Trophoblast cell (in vitro differentiated cells and primary cell): ENCODE measurements at regions not wholly inside any gene's neighbourhood (a gene's known extent, or its start where the extent isn't known, plus 50 kb on each side); places are given as distances from the start of the nearest gene placed in this dataset.

Experiments
- DNase-seq, 2 donors: peaks; one replicate each; pipeline ENCODE4 v3.0.0-alpha.2; 2016
- H2AFZ ChIP-seq: 2 replicates; pipeline ENCODE4 v1.6.1; 2013; ENCODE audit warnings: low read length, moderate library complexity, mild to moderate bottlenecking; ENCODE audit not compliant: insufficient read depth, poor library complexity
- H2AK5ac ChIP-seq: 2 replicates; pipeline ENCODE4 v1.6.1; 2013; ENCODE audit warnings: mild to moderate bottlenecking, low read length
- H2BK120ac ChIP-seq: 2 replicates; pipeline ENCODE4 v1.6.1; 2013; ENCODE audit warnings: low read length, mild to moderate bottlenecking, moderate library complexity; ENCODE audit not compliant: insufficient read depth, poor library complexity
- H2BK12ac ChIP-seq: 2 replicates; pipeline ENCODE4 v1.6.1; 2013; ENCODE audit warnings: mild to moderate bottlenecking, low read length, moderate library complexity
- H2BK5ac ChIP-seq: 2 replicates; pipeline ENCODE4 v1.6.1; 2013; ENCODE audit warnings: low read length, low read depth, moderate library complexity, mild to moderate bottlenecking; ENCODE audit not compliant: poor library complexity
- H3K14ac ChIP-seq: 2 replicates; pipeline ENCODE4 v1.6.1; 2013; ENCODE audit warnings: mild to moderate bottlenecking, low read length
- H3K18ac ChIP-seq: 2 replicates; pipeline ENCODE4 v1.6.1; 2013; ENCODE audit warnings: mild to moderate bottlenecking, low read length
- H3K23ac ChIP-seq: 2 replicates; pipeline ENCODE4 v1.6.1; 2013; ENCODE audit warnings: low read length
- H3K27ac ChIP-seq: 2 replicates; pipeline ENCODE4 v1.5.1; 2013; ENCODE audit warnings: low read depth, mild to moderate bottlenecking, inconsistent platforms, low read length, moderate library complexity
- H3K27me3 ChIP-seq: 2 replicates; pipeline ENCODE4 v1.6.1; 2013; ENCODE audit warnings: inconsistent platforms, mild to moderate bottlenecking, low read length, moderate library complexity; ENCODE audit not compliant: insufficient read depth
- H3K36me3 ChIP-seq, 2 experiments: 1 replicate in 1 of 2; 2 replicates in 1 of 2; pipeline ENCODE4 v1.6.1; 2013; ENCODE audit warnings: low read length in 2 of 2, mild to moderate bottlenecking in 2 of 2, moderate library complexity in 1 of 2; ENCODE audit not compliant: insufficient read depth in 2 of 2, control insufficient read depth in 1 of 2
- H3K4ac ChIP-seq: 2 replicates; pipeline ENCODE4 v1.6.1; 2013; ENCODE audit warnings: low read depth, mild to moderate bottlenecking, low read length, moderate library complexity
- H3K4me1 ChIP-seq, 2 experiments: 1 replicate in 1 of 2; 2 replicates in 1 of 2; pipeline ENCODE4 v1.6.1; 2013; ENCODE audit warnings: low read length in 2 of 2, mild to moderate bottlenecking in 2 of 2, moderate library complexity in 1 of 2; ENCODE audit not compliant: insufficient read depth in 2 of 2, control insufficient read depth in 1 of 2
- H3K4me2 ChIP-seq: 2 replicates; pipeline ENCODE4 v1.6.1; 2013; ENCODE audit warnings: inconsistent platforms, mild to moderate bottlenecking, low read length, moderate library complexity
- H3K4me3 ChIP-seq: 2 replicates; pipeline ENCODE4 v1.5.1; 2013; ENCODE audit warnings: mild to moderate bottlenecking, low read depth, low read length, inconsistent platforms
- H3K79me1 ChIP-seq: one replicate; pipeline ENCODE4 v1.6.1; 2013; ENCODE audit warnings: low read length
- H3K79me2 ChIP-seq: 2 replicates; pipeline ENCODE4 v1.6.1; 2013; ENCODE audit warnings: low read length, mild to moderate bottlenecking; ENCODE audit not compliant: control insufficient read depth, insufficient read depth, poor library complexity
- H3K9ac ChIP-seq: 2 replicates; pipeline ENCODE4 v1.6.1; 2013; ENCODE audit warnings: mild to moderate bottlenecking, low read length
- H3K9me3 ChIP-seq: 2 replicates; pipeline ENCODE4 v1.6.1; 2013; ENCODE audit warnings: low read depth, mild to moderate bottlenecking, control low read depth, inconsistent platforms, low read length; ENCODE audit not compliant: insufficient read depth
- H4K12ac ChIP-seq: 2 replicates; pipeline ENCODE4 v1.6.1; 2013; ENCODE audit warnings: low read depth, mild to moderate bottlenecking, low read length, moderate library complexity
- H4K8ac ChIP-seq: 2 replicates; pipeline ENCODE4 v1.6.1; 2013; ENCODE audit warnings: low read depth, mild to moderate bottlenecking, low read length, moderate library complexity
- H4K91ac ChIP-seq: one replicate; pipeline ENCODE4 v1.6.1; 2013; ENCODE audit warnings: low read depth, mild to moderate bottlenecking, low read length, moderate library complexity
- WGBS: extraction: QIAGEN DNeasy Blood & Tissue Kit; methylation state at CpG from one replicate; pipeline ENCODE4 v1.1.7; 2013; ENCODE audit warnings: missing lambda C conversion rate; ENCODE audit not compliant: insufficient read length, insufficient coverage; ENCODE audit errors: extremely low coverage; 5-methylcytosine and 5-hydroxymethylcytosine counted together

DNA sequence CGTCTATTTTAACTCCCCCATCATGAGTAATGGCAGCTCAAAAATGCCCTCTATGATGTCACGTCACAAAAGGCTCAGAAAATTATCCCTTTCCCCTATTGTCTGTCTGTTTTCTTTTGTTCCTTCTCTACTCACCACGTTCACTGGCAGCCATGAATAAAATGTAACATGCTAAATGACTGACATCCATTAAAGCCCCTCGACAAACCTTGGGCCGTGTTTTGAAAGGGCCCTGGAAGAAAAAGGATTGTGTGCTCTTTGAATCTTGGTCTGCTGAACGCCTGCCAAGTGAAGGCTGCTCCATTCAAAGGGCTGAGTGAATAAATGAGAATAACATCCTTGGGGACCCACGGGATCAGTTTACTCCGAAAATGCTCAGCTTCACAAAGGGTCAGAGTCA, 118.7 kb downstream of the RPS12 start:
- Histone ChIP-seq H4K12ac (no peak overlapping the region), H4K8ac (no peak overlapping the region), H2BK5ac (no peak overlapping the region), H3K4me3 (no peak overlapping the region), H3K4me1 (no peaks in the 10 kb centered on the region), H3K79me1 (no peaks in the 10 kb centered on the region), H3K9me3 (no peaks in the 10 kb centered on the region), H3K36me3 (no peaks in the 10 kb centered on the region), H3K4ac (no peak overlapping the region), H3K18ac (no peak overlapping the region), H3K14ac (no peak overlapping the region), H2BK12ac (no peak overlapping the region), H3K23ac (no peak overlapping the region), H3K4me2 (no peak overlapping the region), H3K79me2 (no peaks in the 10 kb centered on the region), H2AK5ac (no peak overlapping the region), H2AFZ (no peak overlapping the region), H2BK120ac (no peak overlapping the region), H3K9ac (no peak overlapping the region), H4K91ac (no peak overlapping the region), H3K27ac (no peak overlapping the region), H3K27me3 (no peaks in the 10 kb centered on the region)
- WGBS = no CpG with 5 or more reads among the region's 8 CpGs
- no peak for DNase-seq

DNA sequence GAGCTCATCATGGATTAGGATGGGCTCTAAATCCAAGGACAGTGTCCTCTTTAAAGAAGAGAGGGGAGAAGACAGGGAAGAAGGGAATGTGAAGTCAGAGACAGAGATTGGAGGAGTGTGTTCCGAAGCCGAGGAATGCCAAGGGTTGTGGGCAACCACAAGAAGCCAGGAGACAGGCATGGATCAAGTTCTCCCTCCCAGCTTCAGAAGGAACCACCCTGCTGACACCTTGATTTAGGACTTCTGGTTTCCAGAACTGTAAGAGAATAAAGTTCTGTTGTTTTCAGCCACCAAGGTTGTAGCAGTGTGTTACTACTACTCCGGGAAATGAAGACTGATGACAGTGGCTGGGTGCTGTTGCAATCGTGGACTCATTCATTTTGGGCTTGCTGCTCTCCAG, 120.1 kb downstream of the RPS12 start:
- Histone ChIP-seq H3K79me2 (no peaks in the 10 kb centered on the region), H3K23ac (no peak overlapping the region), H3K9ac (no peak overlapping the region), H3K14ac (no peak overlapping the region), H3K36me3 (no peaks in the 10 kb centered on the region), H2AFZ (no peak overlapping the region), H3K18ac (no peak overlapping the region), H2AK5ac (no peak overlapping the region), H3K4ac (no peak overlapping the region), H4K91ac (no peak overlapping the region), H3K79me1 (no peaks in the 10 kb centered on the region), H3K4me2 (no peak overlapping the region), H4K8ac (no peak overlapping the region), H3K27ac (no peak overlapping the region), H4K12ac (no peak overlapping the region), H3K27me3 (no peaks in the 10 kb centered on the region), H2BK12ac (no peak overlapping the region), H3K4me3 (no peak overlapping the region), H3K9me3 (no peaks in the 10 kb centered on the region), H2BK120ac (no peak overlapping the region), H2BK5ac (no peak overlapping the region), H3K4me1 (no peaks in the 10 kb centered on the region)
- WGBS = no CpG with 5 or more reads among the region's 4 CpGs
- DNase-seq = no peak

DNA sequence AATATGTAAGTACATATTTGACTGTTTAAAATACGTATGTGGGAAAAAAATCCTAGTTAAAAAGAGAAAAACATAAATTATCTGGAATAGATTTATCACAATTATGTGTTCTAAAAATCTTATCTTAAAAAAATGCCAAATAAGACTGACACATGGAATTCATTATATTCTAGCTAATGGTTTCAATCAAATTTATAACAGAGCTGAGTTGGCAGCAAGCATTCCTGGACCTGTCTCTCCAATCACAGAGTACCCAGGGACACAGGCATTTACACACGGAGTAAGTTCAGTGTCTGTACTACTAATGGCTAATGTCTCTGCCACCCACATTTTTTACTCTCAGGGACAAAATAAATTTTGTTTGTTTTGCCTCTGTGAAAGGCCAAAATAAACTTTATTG, 122.3 kb downstream of the RPS12 start:
- H4K12ac ChIP-seq = no peak overlapping the region
- no peak overlapping the region for H2BK5ac ChIP-seq
- no peaks in the 10 kb centered on the region for H3K27me3 ChIP-seq
- H3K79me2 ChIP-seq = no peaks in the 10 kb centered on the region
- no peak overlapping the region for H3K9ac ChIP-seq
- no peaks in the 10 kb centered on the region for H3K4me1 ChIP-seq
- peaks cover 2% of the 10 kb centered on the region for H3K9me3 ChIP-seq
- no peaks in the 10 kb centered on the region for H3K79me1 ChIP-seq
- H2AK5ac ChIP-seq = no peak overlapping the region
- no CpG with 5 or more reads among the region's 2 CpGs for WGBS
- no peak overlapping the region for H2AFZ ChIP-seq
- no peak overlapping the region for H3K23ac ChIP-seq
- no peak overlapping the region for H2BK12ac ChIP-seq
- H4K8ac ChIP-seq = no peak overlapping the region
- H2BK120ac ChIP-seq = no peak overlapping the region
- H3K4ac ChIP-seq = no peak overlapping the region
- H3K4me3 ChIP-seq = no peak overlapping the region
- H3K14ac ChIP-seq = no peak overlapping the region
- no peak overlapping the region for H3K4me2 ChIP-seq
- no peak for DNase-seq
- no peak overlapping the region for H3K18ac ChIP-seq
- no peak overlapping the region for H3K27ac ChIP-seq
- H4K91ac ChIP-seq = no peak overlapping the region
- H3K36me3 ChIP-seq = no peaks in the 10 kb centered on the region

DNA sequence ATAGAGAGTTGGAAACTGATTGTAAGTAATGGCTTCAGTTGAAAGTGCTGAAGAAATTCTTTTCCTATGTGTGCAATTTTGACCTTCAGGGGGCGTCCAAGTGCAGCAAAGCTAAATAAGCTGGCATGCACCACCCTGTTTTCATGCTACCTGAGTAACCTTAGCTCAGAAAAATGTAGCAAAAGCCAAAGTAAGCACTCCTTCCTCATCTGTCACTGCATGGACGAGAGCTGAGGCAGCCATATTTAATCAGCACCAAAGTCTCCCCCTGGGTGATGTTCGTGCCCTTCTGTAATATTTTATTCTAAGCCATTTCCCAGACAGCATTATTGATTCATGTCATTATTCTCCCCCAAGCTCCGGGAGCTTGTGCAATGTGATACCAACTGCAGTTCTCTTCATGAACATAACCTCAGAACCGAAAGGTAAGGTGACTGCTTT, 123.1 kb downstream of the RPS12 start:
- Histone ChIP-seq H3K4me3 (no peak overlapping the region), H3K4me1 (no peaks in the 10 kb centered on the region), H3K18ac (no peak overlapping the region), H4K12ac (no peak overlapping the region), H4K8ac (no peak overlapping the region), H3K79me2 (no peaks in the 10 kb centered on the region), H3K4me2 (no peak overlapping the region), H2AFZ (no peak overlapping the region), H3K14ac (no peak overlapping the region), H3K4ac (no peak overlapping the region), H2BK120ac (no peak overlapping the region), H3K36me3 (no peaks in the 10 kb centered on the region), H3K79me1 (no peaks in the 10 kb centered on the region), H3K23ac (no peak overlapping the region), H2BK12ac (no peak overlapping the region), H2BK5ac (no peak overlapping the region), H3K27ac (no peak overlapping the region), H2AK5ac (no peak overlapping the region), H3K27me3 (no peaks in the 10 kb centered on the region), H3K9ac (no peak overlapping the region), H3K9me3 (peaks cover 2% of the 10 kb centered on the region), H4K91ac (no peak overlapping the region)
- WGBS = no CpG with 5 or more reads among the region's 5 CpGs
- peak; percentile 13 to 69 for DNase-seq
